GM21515 (cell line): ENCODE measurements at regions not wholly inside any gene's neighbourhood (a gene's known extent, or its start where the extent isn't known, plus 50 kb on each side); places are given as distances from the start of the nearest gene placed in this dataset.
"Not testable (repeated sequence)": the region's sequence is repeated elsewhere in the genome, so short reads cannot be mapped to it uniquely, and the experiment has no call there.

ENCODE experiments used
- ATAC-seq: cut with Tn5 transposase; IDR thresholded peaks from one replicate; pipeline ENCODE4 v1.9.1; 2021; ENCODE audit not compliant: unreplicated experiment

- ATAC-seq: not testable (repeated sequence)
These were observed 81.6 kb downstream of the P2RY10 start for GRCh38 chrX:79026742-79027141.

DNA sequence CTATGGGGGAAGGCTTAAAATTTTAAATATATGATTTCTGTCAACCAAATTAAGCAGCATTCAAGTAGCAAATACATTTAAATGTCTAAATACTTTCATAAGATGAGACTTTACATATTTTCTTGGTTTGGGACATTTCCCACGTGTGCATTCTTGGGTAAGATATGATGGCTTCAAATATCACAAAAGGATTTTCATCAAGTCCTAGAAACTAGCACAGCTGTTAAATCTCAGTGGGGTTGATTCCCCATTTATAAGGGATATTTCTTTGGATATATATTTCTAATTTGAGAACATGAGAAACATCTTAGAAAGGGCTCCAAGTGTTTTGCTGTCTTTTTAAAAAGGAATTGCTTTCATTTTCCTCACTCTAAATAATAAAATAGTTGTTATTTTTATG, 90.2 kb downstream of the P2RY10 start:
- no peak for ATAC-seq

DNA sequence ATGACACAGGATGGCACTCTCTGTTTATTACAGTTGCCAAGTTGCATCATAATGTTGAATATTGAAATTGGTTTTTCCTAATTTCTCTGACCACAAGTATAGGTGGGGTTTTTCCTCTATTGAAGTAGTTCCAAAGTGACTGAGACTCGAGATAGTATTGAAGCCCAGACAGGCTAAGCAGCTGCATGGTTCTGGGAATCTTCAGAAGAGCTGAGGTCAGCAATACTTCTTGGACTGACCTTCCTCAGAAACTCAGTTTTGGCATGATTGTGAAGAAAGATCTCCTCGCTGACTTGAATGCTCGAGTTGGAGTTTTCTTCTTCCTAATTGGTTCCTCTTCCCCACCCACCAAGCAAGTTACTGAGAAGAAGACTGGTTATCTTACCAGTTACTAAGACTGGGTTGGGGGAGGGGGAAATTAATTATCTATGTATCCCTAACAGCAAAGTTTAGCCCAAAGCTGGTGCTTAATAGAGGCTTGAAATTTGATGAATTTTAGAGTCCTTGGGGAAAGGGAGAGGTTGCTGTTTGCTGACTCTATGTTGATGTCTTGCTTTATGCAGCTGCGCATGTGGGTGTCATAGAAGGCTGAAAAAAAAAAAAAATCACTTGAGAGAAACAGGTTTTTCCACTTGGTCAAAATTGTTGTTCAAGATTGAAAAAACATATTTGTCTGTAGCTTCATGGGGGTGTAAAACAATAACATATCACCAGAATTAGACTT, 91.1 kb downstream of the P2RY10 start:
- no peak for ATAC-seq

- peak; percentile 99 for ATAC-seq
These were observed 78.8 kb upstream of the GPR174 start for GRCh38 chrX:79065696-79066095.

DNA sequence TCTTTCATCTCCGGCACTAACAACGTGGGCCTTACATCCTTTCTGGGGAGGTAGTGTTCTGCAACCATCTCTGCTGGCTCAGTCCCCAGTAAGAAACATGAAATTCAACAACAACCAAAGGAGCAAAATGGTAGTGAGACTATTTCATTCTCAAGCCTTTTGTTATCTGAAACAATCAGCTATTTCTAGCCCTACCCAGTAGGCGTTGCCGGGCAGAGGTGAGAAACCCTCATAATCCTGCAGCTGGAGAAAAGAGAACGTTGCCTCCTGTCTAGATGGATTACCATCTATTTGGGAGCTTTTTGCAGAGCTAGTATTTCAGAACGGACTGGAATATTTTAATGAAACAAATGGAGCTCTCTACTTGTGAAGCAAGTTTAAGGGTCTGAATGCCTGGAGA, 66.4 kb upstream of the GPR174 start:
- no peak for ATAC-seq

DNA sequence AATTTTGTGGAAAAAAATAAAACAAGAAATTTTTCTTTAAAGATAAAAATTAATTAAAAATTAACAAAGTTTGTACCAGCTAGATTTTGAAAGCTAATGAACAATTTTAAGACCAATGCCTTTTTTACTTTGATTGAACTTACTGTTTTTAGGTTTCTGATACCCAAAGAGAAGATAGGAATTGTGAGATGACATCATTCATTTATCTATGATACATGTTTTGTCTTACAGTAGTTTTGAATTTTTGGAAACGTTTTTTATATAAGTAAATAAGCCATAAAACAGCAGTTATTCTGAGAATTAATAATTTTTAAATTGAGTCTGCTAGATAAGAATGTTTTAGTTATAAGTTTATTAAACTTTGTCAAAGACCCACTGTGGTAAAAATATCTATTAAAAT, 65.0 kb upstream of the GPR174 start:
- ATAC-seq: no peak

DNA sequence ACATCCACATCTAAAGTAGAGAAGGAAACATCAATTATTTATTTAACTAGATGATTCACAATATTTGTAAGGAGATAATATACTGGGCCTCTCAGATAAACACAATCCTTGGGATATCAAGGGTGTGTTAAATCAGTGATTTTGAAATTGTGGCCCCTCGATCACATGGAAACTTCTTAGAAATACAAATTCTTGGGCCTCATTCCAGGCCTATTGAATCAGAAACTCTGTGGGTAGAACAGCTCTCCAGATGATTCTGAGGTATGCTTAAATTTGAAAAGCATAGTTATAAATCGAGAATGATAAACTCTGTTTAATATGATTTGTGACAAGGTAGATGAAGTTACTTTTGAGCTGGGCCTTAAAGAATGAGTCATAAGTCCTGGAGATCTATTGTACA, 64.3 kb upstream of the GPR174 start:
- no peak for ATAC-seq

- ATAC-seq: no peak
These were observed 62.5 kb upstream of the GPR174 start for GRCh38 chrX:79081895-79082512.

DNA sequence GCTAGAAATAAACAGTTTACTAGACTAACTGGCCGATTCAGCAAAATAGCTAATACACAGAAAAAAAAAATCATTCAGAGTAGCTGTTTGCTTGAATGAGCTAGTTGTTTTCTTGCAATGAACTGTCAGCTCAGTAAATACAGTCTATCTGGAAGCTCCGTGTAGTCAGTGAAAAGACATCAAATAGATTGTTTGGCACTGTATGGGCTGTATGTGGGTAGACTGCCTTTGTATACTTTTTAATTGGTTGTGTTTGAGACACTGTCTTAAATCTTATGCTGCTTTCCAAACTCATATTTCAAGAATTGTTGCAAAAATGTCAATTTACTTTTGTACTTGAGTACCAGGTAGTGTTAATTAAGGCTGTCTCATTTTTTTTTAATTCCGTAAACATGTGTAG, 61.6 kb upstream of the GPR174 start:
- ATAC-seq: no peak

GRCh38 chrX:79084923-79085322, 59.6 kb upstream of the GPR174 start:
- ATAC-seq: no peak

- no peak for ATAC-seq
These were observed 54.4 kb upstream of the GPR174 start for GRCh38 chrX:79089896-79090584.

DNA sequence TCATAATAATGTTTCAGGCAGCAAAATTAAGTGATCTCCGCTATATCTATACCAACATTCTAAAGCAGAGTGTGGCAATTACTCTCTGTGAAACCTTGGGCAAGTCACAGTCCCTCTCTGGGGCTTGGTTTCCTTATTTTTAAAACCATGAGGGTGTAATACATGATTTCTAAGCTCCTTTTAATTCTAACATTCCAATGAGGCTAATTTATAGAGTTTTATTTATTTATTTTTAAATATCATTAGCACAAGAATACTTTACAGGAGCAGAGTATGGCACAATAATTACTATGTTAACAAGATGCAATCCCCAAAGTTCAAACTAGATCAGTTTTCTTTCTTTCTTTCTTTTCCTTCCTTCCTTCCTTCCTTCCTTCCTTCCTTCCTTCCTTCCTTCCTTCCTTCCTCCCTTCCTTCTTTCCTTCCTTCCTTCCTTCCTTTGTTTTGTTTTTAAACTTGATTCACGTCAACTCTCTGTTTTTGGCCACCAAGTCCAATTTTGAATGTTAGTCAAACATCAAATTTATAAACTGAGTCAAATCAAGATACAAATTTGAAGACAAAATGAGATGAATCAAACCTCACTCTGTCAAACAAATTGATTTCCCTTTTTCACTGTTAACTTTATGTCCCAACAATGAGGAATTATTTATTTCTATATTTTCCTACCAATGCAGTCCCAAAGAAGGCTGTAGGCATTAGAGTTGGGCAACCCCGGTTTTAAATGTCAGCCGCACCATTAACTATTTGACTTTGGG, 50.2 kb upstream of the GPR174 start:
- ATAC-seq: no peak
